RWPE2 (cell line): ENCODE measurements at regions not wholly inside any gene's neighbourhood (a gene's known extent, or its start where the extent isn't known, plus 50 kb on each side); places are given as distances from the start of the nearest gene placed in this dataset.

Source experiments
- ATAC-seq: fragments of 200-7000 bp; cut with Tn5 transposase; 3 replicates; pipeline ENCODE4 v1.9.1; 2021; ENCODE audit warnings: low read depth
- DNase-seq: peaks from one replicate; pipeline ENCODE4 v3.0.0-alpha.2; 2020; ENCODE audit warnings: low spot score
- H3K27ac ChIP-seq: fragments of 450-650 bp; 2 replicates; pipeline ENCODE4 v1.5.1; 2017; ENCODE audit warnings: mild to moderate bottlenecking; ENCODE audit not compliant: poor library complexity, severe bottlenecking
- H3K27me3 ChIP-seq: fragments of 250-450 bp; sonication (Bioruptor Pico); 2 replicates; pipeline ENCODE4 v1.5.1; 2021; ENCODE audit warnings: mild to moderate bottlenecking, moderate library complexity; ENCODE audit not compliant: insufficient read depth, poor library complexity, severe bottlenecking
- H3K36me3 ChIP-seq: fragments of 250-450 bp; sonication (Bioruptor Pico); 2 replicates; pipeline ENCODE4 v1.5.1; 2020; ENCODE audit warnings: low read depth, mild to moderate bottlenecking, moderate library complexity
- H3K4me1 ChIP-seq: fragments of 250-450 bp; sonication (Bioruptor Pico); 2 replicates; pipeline ENCODE4 v1.5.1; 2021; ENCODE audit warnings: mild to moderate bottlenecking, moderate library complexity; ENCODE audit not compliant: insufficient read depth, poor library complexity, severe bottlenecking
- H3K4me3 ChIP-seq: fragments of 250-450 bp; sonication (Bioruptor Pico); 2 replicates; pipeline ENCODE4 v1.5.1; 2021; ENCODE audit warnings: mild to moderate bottlenecking, moderate library complexity; ENCODE audit not compliant: severe bottlenecking
- H3K9me3 ChIP-seq: fragments of 250-450 bp; sonication (Bioruptor Pico); 2 replicates; pipeline ENCODE4 v1.5.1; 2021; ENCODE audit warnings: mild to moderate bottlenecking, moderate library complexity; ENCODE audit not compliant: severe bottlenecking
- TF ChIP-seq, protein P1 (sequence below): fragments of 450-650 bp; IDR thresholded peaks from one replicate; pipeline ENCODE4 v1.5.1; 2017; ENCODE audit warnings: mild to moderate bottlenecking, moderate library complexity; ENCODE audit not compliant: poor library complexity, severe bottlenecking

GRCh38 chr11:104819603-104820002 is 78.7 kb downstream of the CASP12 start:
- no peaks in the 10 kb centered on the region for H3K36me3 ChIP-seq
- TF ChIP-seq, protein P1, sequence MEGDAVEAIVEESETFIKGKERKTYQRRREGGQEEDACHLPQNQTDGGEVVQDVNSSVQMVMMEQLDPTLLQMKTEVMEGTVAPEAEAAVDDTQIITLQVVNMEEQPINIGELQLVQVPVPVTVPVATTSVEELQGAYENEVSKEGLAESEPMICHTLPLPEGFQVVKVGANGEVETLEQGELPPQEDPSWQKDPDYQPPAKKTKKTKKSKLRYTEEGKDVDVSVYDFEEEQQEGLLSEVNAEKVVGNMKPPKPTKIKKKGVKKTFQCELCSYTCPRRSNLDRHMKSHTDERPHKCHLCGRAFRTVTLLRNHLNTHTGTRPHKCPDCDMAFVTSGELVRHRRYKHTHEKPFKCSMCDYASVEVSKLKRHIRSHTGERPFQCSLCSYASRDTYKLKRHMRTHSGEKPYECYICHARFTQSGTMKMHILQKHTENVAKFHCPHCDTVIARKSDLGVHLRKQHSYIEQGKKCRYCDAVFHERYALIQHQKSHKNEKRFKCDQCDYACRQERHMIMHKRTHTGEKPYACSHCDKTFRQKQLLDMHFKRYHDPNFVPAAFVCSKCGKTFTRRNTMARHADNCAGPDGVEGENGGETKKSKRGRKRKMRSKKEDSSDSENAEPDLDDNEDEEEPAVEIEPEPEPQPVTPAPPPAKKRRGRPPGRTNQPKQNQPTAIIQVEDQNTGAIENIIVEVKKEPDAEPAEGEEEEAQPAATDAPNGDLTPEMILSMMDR = no peak
- H3K4me3 ChIP-seq = no peak overlapping the region
- no peak overlapping the region for H3K27ac ChIP-seq
- no peaks in the 10 kb centered on the region for H3K9me3 ChIP-seq
- ATAC-seq (no peak), DNase-seq (no peak)
- H3K4me1 ChIP-seq = no peaks in the 10 kb centered on the region
- no peaks in the 10 kb centered on the region for H3K27me3 ChIP-seq

DNA sequence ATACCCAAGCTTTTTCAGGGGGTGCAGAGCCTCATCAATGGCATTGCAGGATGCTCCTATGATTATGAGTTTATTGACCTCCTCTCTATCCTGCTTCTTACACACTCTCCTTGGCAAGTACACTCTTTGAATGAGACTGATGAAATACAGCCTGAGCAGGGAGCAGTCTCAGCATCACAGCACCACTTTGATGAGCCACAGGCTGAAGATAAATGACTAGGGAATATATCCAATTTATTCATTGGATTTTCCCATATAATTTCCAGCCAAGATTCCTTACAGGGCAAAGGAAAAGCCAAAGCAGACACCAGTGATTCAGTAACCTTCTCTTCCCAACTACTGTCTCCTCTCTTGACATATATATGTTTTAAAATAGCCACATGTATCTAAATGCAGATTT is 79.2 kb downstream of the CASP12 start:
- no peak for DNase-seq
- Histone ChIP-seq H3K36me3 (no peaks in the 10 kb centered on the region), H3K4me3 (no peak overlapping the region), H3K27ac (no peak overlapping the region), H3K4me1 (no peaks in the 10 kb centered on the region), H3K9me3 (no peaks in the 10 kb centered on the region), H3K27me3 (no peaks in the 10 kb centered on the region)
- no peak for ATAC-seq
- TF ChIP-seq, protein P1 = no peak

GRCh38 chr11:104817973-104818372 is 80.3 kb downstream of the CASP12 start:
- Histone ChIP-seq H3K27me3 (no peaks in the 10 kb centered on the region), H3K4me1 (no peaks in the 10 kb centered on the region), H3K9me3 (no peaks in the 10 kb centered on the region), H3K27ac (no peak overlapping the region), H3K4me3 (no peak overlapping the region), H3K36me3 (no peaks in the 10 kb centered on the region)
- no peak for DNase-seq
- TF ChIP-seq, protein P1 = no peak
- no peak for ATAC-seq

DNA sequence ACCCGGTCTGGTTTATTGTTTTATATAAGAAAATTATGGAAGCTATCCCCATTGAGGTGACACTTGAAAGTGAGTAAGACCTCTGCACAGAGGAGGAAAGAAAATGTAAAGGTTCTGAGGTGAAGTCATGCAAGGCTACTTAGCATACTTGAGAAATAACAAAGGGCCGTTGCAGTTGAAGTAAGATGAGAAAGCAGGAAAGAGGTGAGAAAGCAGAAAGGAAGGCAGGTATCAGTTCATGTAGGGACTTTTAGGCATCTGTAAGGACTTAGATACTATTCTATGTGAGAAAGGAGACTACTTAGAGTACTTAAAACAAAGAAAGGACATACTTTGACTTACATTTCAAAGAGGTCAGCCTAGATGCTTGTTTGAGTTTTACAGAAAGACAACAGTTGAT is 84.7 kb downstream of the CASP12 start:
- no peak overlapping the region for H3K27ac ChIP-seq
- no peak overlapping the region for H3K4me3 ChIP-seq
- no peaks in the 10 kb centered on the region for H3K27me3 ChIP-seq
- TF ChIP-seq, protein P1 = no peak
- DNase-seq = no peak
- ATAC-seq = no peak
- H3K36me3 ChIP-seq = no peaks in the 10 kb centered on the region
- H3K9me3 ChIP-seq = no peaks in the 10 kb centered on the region
- no peaks in the 10 kb centered on the region for H3K4me1 ChIP-seq

- no peaks in the 10 kb centered on the region for H3K27me3 ChIP-seq
- no peaks in the 10 kb centered on the region for H3K36me3 ChIP-seq
- H3K4me1 ChIP-seq = no peaks in the 10 kb centered on the region
- H3K9me3 ChIP-seq = no peaks in the 10 kb centered on the region
- ATAC-seq = no peak
- no peak overlapping the region for H3K27ac ChIP-seq
- H3K4me3 ChIP-seq = no peak overlapping the region
- no peak for DNase-seq
- TF ChIP-seq, protein P1 = no peak
Measured at GRCh38 chr11:104812103-104812788, 86.0 kb downstream of the CASP12 start.
